H1 (cell line): ENCODE measurements at regions not wholly inside any gene's neighbourhood (a gene's known extent, or its start where the extent isn't known, plus 50 kb on each side); places are given as distances from the start of the nearest gene placed in this dataset.

Source experiments
- ATF3 ChIP-seq: IDR thresholded peaks from 2 replicates; pipeline ENCODE4 v1.6.1; 2011; ENCODE audit warnings: low read depth, mild to moderate bottlenecking, low read length; ENCODE audit not compliant: insufficient read depth
- SP4 ChIP-seq: IDR thresholded peaks from 2 replicates; pipeline ENCODE4 v1.6.1; 2012; ENCODE audit warnings: low read length, inconsistent platforms

- TF ChIP-seq ATF3 (no peak), SP4 (no peak)
Measured at GRCh38 chr5:145478651-145479050, 356.5 kb downstream of the PRELID2 start (continued).
